ENCODE measurements at regions not wholly inside any gene's neighbourhood (a gene's known extent, or its start where the extent isn't known, plus 50 kb on each side); places are given as distances from the start of the nearest gene placed in this dataset.

GRCh38 chr12:124516850-124517249, 50.6 kb downstream of the NCOR2 start:
- TF ChIP-seq CTCF (conservative IDR thresholded peaks at IDR 0.05; ENCODE audit: low read depth, low read length) (no peak), RAD21 (IDR thresholded peaks at IDR 0.05; ENCODE audit: low read length) (no peak), POLR2A (IDR thresholded peaks at IDR 0.05; ENCODE audit: low read depth, low read length) (no peak), MXI1 (IDR thresholded peaks at IDR 0.05; ENCODE audit: borderline replicate concordance, low read depth, low read length) (no peak), SMC3 (IDR thresholded peaks at IDR 0.05; ENCODE audit: low read depth, low read length) (no peak), MAFK (IDR thresholded peaks at IDR 0.05; ENCODE audit: low read depth, low read length) (no peak), ELK1 (IDR thresholded peaks at IDR 0.05; ENCODE audit: borderline replicate concordance, low read depth, low read length) (no peak), CEBPB (IDR thresholded peaks at IDR 0.05; ENCODE audit: low read depth, low read length) (no peak), MAZ (IDR thresholded peaks at IDR 0.05; ENCODE audit: borderline replicate concordance, low read depth, low read length) (no peak), USF2 (IDR thresholded peaks at IDR 0.05; ENCODE audit: low read depth, low read length) (no peak), FOS (IDR thresholded peaks at IDR 0.05; ENCODE audit: low read depth, low read length) (no peak)

Data from IMR-90 (cell line).